ENCODE measurements at regions not wholly inside any gene's neighbourhood (a gene's known extent, or its start where the extent isn't known, plus 50 kb on each side); places are given as distances from the start of the nearest gene placed in this dataset.

DNA sequence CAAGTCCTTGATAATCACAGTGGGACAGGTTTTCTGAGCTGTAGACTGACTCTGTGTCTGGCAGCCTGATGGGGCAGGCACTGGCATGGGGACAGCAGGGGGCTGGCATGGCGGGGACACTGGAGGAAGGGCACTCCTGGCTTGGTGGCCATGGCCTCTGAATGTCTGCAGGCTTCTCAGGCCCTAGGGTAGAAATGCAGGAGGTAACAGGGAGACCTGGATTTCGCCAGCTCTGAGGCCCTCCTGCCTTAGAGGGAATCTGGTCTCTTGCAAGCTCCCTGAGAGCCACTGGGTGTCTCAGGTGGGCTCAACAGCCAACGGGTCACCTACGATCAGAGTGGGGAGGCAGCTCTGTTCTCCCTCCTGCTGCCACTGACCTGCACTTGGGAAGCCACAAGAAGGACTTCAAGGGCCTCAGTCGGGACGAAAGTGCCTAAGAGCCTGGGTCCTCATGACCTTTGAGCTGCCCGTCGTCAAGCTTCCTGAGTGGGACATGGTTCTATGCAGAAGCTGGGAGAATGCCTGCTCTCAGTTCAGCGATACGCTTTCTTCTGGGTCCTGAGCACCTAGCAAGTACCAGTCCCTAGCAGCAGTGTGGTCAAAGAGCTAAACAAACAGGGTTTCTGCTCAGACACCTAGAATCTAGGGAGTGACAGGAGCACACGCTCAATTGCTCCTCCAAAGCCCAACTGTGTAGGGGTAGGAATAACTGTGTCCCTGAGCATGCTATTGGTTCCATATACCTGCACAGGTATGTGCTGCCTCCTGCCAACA, 569.0 kb downstream of the PTPRU start:
- TF ChIP-seq, protein P1, sequence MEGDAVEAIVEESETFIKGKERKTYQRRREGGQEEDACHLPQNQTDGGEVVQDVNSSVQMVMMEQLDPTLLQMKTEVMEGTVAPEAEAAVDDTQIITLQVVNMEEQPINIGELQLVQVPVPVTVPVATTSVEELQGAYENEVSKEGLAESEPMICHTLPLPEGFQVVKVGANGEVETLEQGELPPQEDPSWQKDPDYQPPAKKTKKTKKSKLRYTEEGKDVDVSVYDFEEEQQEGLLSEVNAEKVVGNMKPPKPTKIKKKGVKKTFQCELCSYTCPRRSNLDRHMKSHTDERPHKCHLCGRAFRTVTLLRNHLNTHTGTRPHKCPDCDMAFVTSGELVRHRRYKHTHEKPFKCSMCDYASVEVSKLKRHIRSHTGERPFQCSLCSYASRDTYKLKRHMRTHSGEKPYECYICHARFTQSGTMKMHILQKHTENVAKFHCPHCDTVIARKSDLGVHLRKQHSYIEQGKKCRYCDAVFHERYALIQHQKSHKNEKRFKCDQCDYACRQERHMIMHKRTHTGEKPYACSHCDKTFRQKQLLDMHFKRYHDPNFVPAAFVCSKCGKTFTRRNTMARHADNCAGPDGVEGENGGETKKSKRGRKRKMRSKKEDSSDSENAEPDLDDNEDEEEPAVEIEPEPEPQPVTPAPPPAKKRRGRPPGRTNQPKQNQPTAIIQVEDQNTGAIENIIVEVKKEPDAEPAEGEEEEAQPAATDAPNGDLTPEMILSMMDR (IDR thresholded peaks at IDR 0.05; ENCODE audit: insufficient read depth, low read depth, low read length), result no peak
- no peak for TF ChIP-seq EZH2 (IDR thresholded peaks at IDR 0.05; ENCODE audit: insufficient read depth, low read length)
